Fibroblast of lung (primary cell): ENCODE measurements at regions not wholly inside any gene's neighbourhood (a gene's known extent, or its start where the extent isn't known, plus 50 kb on each side); places are given as distances from the start of the nearest gene placed in this dataset.
A peak's percentile ranks its signal among the peaks of the same experiment; 100 is the strongest.
"Not testable (repeated sequence)": the region's sequence is repeated elsewhere in the genome, so short reads cannot be mapped to it uniquely, and the experiment has no call there.

Experiments
- DNase-seq, 2 donors: peaks; one replicate each; pipeline versions ENCODE4 v3.0.0 to v3.0.0-alpha.2; 2010; ENCODE audit warnings: low read depth in 2 of 2
- H2AFZ ChIP-seq: 2 replicates; pipeline ENCODE4 v1.5.1; 2012; ENCODE audit warnings: low read length, control low read depth, inconsistent platforms
- H3K27ac ChIP-seq: 2 replicates; pipeline ENCODE4 v1.5.1; 2011; ENCODE audit warnings: low read length, control low read depth; ENCODE audit not compliant: insufficient read depth
- H3K27me3 ChIP-seq: 2 replicates; pipeline ENCODE4 v1.5.1; 2011; ENCODE audit warnings: mild to moderate bottlenecking, low read length; ENCODE audit not compliant: control insufficient read depth, insufficient read depth
- H3K36me3 ChIP-seq: 2 replicates; pipeline ENCODE4 v1.5.1; 2011; ENCODE audit warnings: low read length; ENCODE audit not compliant: control insufficient read depth, insufficient read depth
- H3K4me1 ChIP-seq: 2 replicates; pipeline ENCODE4 v1.5.1; 2011; ENCODE audit warnings: low read length; ENCODE audit not compliant: control insufficient read depth, insufficient read depth; ENCODE audit errors: extremely low read depth
- H3K4me2 ChIP-seq: 2 replicates; pipeline ENCODE4 v1.5.1; 2011; ENCODE audit warnings: low read length, control low read depth; ENCODE audit not compliant: insufficient read depth; ENCODE audit errors: extremely low read depth
- H3K4me3 ChIP-seq, 4 experiments: fragments of 200-600 bp in 1 of 4; sonication (generic) in 1 of 4; replicated peaks in 1 of 4; 2 replicates each; pipeline ENCODE4 v1.5.1; 2011 to 2016; ENCODE audit warnings: low read length in 4 of 4, low read depth in 3 of 4, mild to moderate bottlenecking in 3 of 4, control low read depth in 2 of 4, inconsistent platforms in 1 of 4, mixed read lengths in 1 of 4; ENCODE audit not compliant: insufficient read depth in 1 of 4; ENCODE audit errors: control extremely low read depth in 1 of 4
- H3K79me2 ChIP-seq: 2 replicates; pipeline ENCODE4 v1.5.1; 2012; ENCODE audit warnings: mild to moderate bottlenecking, low read length, inconsistent platforms; ENCODE audit not compliant: control insufficient read depth, insufficient read depth
- H3K9ac ChIP-seq: 2 replicates; pipeline ENCODE4 v1.5.1; 2011; ENCODE audit warnings: mild to moderate bottlenecking, low read length, control low read depth; ENCODE audit not compliant: insufficient read depth
- H3K9me3 ChIP-seq: 2 replicates; pipeline ENCODE4 v1.5.1; 2012; ENCODE audit warnings: low read depth, low read length; ENCODE audit not compliant: control insufficient read depth, insufficient read depth
- H4K20me1 ChIP-seq: 2 replicates; pipeline ENCODE4 v1.5.1; 2011; ENCODE audit warnings: low read length; ENCODE audit not compliant: control insufficient read depth, insufficient read depth; ENCODE audit errors: extremely low read depth
- CTCF ChIP-seq, 2 donors: IDR thresholded peaks in 1 of 2; conservative IDR thresholded peaks in 1 of 2; 1 replicate in 1 of 2; 2 replicates in 1 of 2; pipeline ENCODE4 v1.5.1; 2011 to 2012; ENCODE audit warnings: low read length in 2 of 2, control low read depth in 1 of 2, inconsistent platforms in 1 of 2, low read depth in 1 of 2, mild to moderate bottlenecking in 1 of 2

- H3K9ac ChIP-seq, H3K27me3 ChIP-seq, H3K27ac ChIP-seq, H3K4me3 ChIP-seq, H3K4me1 ChIP-seq, H2AFZ ChIP-seq, H4K20me1 ChIP-seq, H3K79me2 ChIP-seq, DNase-seq, H3K4me2 ChIP-seq, H3K36me3 ChIP-seq, H3K9me3 ChIP-seq: not testable (repeated sequence)
These were observed 75.3 kb upstream of the OR4F16 start for GRCh38 chr1:761791-762190.

DNA sequence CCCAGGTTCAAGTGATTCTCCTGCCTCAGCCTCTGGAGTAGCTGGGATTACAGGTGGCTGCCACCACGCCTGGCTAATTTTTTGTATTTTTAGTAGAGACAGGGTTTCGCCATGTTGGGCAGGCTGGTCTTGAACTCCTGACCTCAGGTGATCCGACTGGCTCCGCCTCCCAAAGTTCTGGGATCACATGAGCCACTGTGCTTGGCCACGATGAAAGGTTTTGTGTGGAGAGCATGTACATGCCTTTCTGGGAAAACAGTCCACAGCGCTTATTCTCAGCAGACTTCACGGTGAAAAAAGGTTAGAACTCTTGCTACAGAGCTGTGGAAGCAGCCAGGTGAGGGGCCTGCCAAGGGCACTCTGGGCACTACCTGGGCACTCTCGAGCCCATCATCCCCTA is 85.0 kb upstream of the OR4F16 start:
- H3K4me2 ChIP-seq, H3K79me2 ChIP-seq, H3K9ac ChIP-seq, H2AFZ ChIP-seq, DNase-seq, H3K27ac ChIP-seq, H3K4me3 ChIP-seq, H3K9me3 ChIP-seq, H3K27me3 ChIP-seq, H3K4me1 ChIP-seq, H3K36me3 ChIP-seq, H4K20me1 ChIP-seq: not testable (repeated sequence)

- not testable (repeated sequence) for H3K79me2 ChIP-seq, H3K9ac ChIP-seq, H4K20me1 ChIP-seq, H3K36me3 ChIP-seq, H3K4me1 ChIP-seq, H2AFZ ChIP-seq, H3K27me3 ChIP-seq, H3K9me3 ChIP-seq, DNase-seq
- Histone ChIP-seq H3K4me2 (peak overlapping the region; percentile 75), H3K27ac (peak overlapping the region; percentile 91), H3K4me3 (peak overlapping the region; percentile 28 to 70 (median 52))
These were observed 91.2 kb upstream of the OR4F16 start for GRCh38 chr1:777480-778180.

DNA sequence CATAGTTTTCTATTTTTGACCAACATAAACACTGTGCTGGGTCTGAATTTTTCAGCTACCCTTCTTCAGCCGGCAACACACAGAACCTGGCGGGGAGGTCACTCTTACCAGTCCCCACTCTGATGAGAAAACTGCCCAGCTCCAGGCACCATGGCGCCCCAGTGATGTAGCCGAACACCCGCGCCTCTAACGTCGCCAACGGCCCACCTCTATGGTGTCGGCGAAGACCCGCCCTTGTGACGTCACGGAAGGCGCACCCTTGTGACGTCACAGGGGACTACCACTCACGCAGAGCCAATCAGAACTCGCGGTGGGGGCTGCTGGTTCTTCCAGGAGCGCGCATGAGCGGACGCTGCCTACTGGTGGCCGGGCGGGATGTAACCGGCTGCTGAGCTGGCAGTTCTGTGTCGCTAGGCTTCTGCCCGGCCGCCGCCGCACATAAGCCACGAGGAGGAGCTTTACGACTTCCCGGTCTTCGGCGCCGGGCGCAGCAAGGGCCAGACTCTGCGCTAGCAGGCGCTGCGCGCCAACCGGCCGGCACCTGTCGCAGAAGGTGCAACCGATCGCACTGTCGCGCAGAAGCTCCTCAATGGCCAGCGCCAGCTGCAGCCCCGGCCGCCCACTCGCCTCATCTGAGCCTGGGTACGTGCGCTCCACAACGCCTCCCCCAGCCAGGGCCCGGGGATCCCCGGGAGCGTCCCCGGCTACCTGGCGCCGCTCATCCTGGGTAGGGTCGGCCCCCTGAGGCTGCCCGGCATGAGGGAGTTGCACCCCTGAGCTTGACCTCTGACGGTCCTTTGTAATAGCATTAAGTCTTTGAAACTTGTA is 92.2 kb upstream of the OR4F16 start:
- Histone ChIP-seq H3K4me2 (peak overlapping the region; percentile 28), H3K9ac (peak overlapping the region; percentile 76), H2AFZ (peak overlapping the region; percentile 26), H3K27ac (peak overlapping the region; percentile 91), H3K4me3 (peak overlapping the region; percentile 56 to 70 (median 62))
- TF ChIP-seq CTCF (conservative IDR thresholded peaks at IDR 0.05 in 1 of 2, IDR thresholded peaks at IDR 0.05 in 1 of 2; ENCODE audit: low read depth in 1 of 2, low read length in 2 of 2) = peak; percentile 11 to 25
- not testable (repeated sequence) for H4K20me1 ChIP-seq, H3K27me3 ChIP-seq, H3K36me3 ChIP-seq, H3K79me2 ChIP-seq, H3K9me3 ChIP-seq, H3K4me1 ChIP-seq
- DNase-seq = peak; percentile 97 to 99

DNA sequence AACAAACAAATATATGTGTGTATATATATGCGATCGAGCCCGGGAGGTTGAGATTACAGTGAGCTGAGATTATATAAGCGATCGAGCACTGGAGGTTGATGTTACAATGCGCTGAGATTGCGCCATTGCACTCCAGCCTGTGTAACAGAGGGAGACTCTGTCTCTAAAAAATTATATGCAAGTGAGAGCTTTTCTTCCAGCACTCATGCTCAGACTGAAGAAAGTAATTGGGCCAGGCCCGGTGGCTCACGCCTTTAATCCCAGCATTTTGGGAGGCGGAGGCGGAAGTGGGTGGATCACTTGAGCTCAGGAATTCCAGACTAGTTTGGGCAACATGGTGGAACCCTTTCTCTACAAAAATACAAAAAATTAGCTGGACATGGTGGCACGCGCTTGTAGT is 93.2 kb upstream of the OR4F16 start:
- not testable (repeated sequence) for H3K79me2 ChIP-seq, H3K9ac ChIP-seq, H3K27ac ChIP-seq, H3K27me3 ChIP-seq, H3K9me3 ChIP-seq, H2AFZ ChIP-seq, H3K4me2 ChIP-seq, H3K4me1 ChIP-seq, H3K36me3 ChIP-seq, H4K20me1 ChIP-seq
- DNase-seq = peak in 1 of 2 donors; percentile 56
- peak overlapping the region in 1 of 4 experiments; percentile 32 for H3K4me3 ChIP-seq
